Ishikawa (cell line): ENCODE measurements at regions not wholly inside any gene's neighbourhood (a gene's known extent, or its start where the extent isn't known, plus 50 kb on each side); places are given as distances from the start of the nearest gene placed in this dataset.
A peak's percentile ranks its signal among the peaks of the same experiment; 100 is the strongest.

Experiments used
- CEBPB ChIP-seq: IDR thresholded peaks from 2 replicates; pipeline ENCODE4 v1.6.1; 2012
- CREB1 ChIP-seq: IDR thresholded peaks from 2 replicates; pipeline ENCODE4 v1.6.1; 2012; ENCODE audit warnings: low read depth
- EGR1 ChIP-seq: IDR thresholded peaks from 2 replicates; pipeline ENCODE4 v1.6.1; 2012
- EP300 ChIP-seq: IDR thresholded peaks from 2 replicates; pipeline ENCODE4 v1.6.1; 2012; ENCODE audit warnings: borderline replicate concordance
- FOXM1 ChIP-seq: IDR thresholded peaks from 2 replicates; pipeline ENCODE4 v1.6.1; 2012; ENCODE audit warnings: low read depth, borderline replicate concordance
- NFIC ChIP-seq: IDR thresholded peaks from 2 replicates; pipeline ENCODE4 v1.6.1; 2012
- RAD21 ChIP-seq: IDR thresholded peaks from 2 replicates; pipeline ENCODE4 v1.6.1; 2012; ENCODE audit warnings: low read depth
- TAF1 ChIP-seq: IDR thresholded peaks from 2 replicates; pipeline ENCODE4 v1.6.1; 2012; ENCODE audit warnings: low read depth, mild to moderate bottlenecking
- TCF12 ChIP-seq: IDR thresholded peaks from 2 replicates; pipeline ENCODE4 v1.6.1; 2012; ENCODE audit warnings: low read depth
- TEAD4 ChIP-seq: IDR thresholded peaks from 2 replicates; pipeline ENCODE4 v1.6.1; 2012
- YY1 ChIP-seq: IDR thresholded peaks from 2 replicates; pipeline ENCODE4 v1.6.1; 2012; ENCODE audit warnings: low read depth
- ZBTB7A ChIP-seq: IDR thresholded peaks from 2 replicates; pipeline ENCODE4 v1.6.1; 2012; ENCODE audit warnings: low read depth
- TF ChIP-seq, protein P1 (sequence below): IDR thresholded peaks from 2 replicates; pipeline ENCODE4 v1.6.1; 2012
- TF ChIP-seq, protein P2 (sequence below): IDR thresholded peaks from 2 replicates; pipeline ENCODE4 v1.6.1; 2012
- TF ChIP-seq, protein P3 (sequence below): IDR thresholded peaks from 2 replicates; pipeline ENCODE4 v1.6.1; 2012; ENCODE audit warnings: low read depth, mild to moderate bottlenecking

DNA sequence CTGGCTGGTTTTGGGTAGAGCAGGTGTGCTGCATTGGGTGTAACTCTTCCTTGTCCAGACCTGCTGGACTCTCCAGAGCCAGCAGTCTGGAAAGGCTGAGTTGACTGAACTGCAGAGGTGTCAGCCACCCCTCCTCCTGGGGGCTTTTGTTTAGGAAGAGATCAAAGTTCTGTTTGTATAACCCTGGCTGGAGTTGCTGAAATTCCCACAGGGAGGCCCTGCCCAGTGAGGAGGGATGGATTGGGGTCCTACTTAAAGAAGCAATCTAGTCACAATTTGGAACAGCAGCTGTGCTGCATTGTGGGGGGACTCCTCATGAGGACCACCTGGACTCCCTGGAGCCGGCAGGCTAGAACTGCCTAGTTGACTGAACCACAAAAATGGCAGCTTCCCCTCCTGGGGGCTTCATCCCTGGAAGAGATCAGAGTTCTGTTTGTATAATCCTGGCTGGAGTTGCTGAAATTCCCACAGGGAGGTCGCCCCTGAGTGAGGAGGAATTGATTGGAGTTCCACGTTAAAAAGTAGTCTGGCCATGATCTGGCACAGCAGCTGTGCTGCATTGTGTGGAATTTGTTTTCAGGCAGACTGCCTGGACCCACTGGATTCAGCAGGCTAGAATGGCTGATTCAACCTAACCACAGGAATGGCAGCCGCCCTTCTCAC, 264.9 kb upstream of the ZC4H2 start:
- TF ChIP-seq CEBPB (no peak), EGR1 (no peak), RAD21 (no peak), ZBTB7A (no peak), EP300 (no peak), TCF12 (no peak), TAF1 (no peak)
- TF ChIP-seq, protein P1, sequence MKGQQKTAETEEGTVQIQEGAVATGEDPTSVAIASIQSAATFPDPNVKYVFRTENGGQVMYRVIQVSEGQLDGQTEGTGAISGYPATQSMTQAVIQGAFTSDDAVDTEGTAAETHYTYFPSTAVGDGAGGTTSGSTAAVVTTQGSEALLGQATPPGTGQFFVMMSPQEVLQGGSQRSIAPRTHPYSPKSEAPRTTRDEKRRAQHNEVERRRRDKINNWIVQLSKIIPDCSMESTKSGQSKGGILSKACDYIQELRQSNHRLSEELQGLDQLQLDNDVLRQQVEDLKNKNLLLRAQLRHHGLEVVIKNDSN = no peak
- TF ChIP-seq, protein P2, sequence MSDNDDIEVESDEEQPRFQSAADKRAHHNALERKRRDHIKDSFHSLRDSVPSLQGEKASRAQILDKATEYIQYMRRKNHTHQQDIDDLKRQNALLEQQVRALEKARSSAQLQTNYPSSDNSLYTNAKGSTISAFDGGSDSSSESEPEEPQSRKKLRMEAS = no peak

DNA sequence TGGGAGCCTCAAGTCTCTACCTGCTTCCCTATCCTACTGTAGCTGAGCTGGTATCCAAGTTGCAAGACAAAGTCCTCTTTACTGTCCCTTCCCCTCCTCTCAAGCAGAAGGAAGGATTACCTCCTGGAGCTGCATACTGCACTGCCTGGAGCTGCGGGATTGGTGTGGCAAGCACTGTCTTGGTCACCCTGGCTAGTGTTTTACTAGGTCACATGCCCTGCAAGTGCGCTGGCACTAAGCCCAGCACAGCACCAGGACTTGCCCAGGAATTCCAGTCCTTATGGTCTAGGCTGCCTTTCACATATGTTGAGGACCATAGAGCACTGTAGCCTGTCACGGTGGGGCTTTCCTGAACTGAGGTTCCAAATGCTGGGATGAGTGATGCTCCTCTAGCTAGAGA, 227.3 kb upstream of the ZC4H2 start:
- no peak for TF ChIP-seq TCF12
- TF ChIP-seq, protein P3, sequence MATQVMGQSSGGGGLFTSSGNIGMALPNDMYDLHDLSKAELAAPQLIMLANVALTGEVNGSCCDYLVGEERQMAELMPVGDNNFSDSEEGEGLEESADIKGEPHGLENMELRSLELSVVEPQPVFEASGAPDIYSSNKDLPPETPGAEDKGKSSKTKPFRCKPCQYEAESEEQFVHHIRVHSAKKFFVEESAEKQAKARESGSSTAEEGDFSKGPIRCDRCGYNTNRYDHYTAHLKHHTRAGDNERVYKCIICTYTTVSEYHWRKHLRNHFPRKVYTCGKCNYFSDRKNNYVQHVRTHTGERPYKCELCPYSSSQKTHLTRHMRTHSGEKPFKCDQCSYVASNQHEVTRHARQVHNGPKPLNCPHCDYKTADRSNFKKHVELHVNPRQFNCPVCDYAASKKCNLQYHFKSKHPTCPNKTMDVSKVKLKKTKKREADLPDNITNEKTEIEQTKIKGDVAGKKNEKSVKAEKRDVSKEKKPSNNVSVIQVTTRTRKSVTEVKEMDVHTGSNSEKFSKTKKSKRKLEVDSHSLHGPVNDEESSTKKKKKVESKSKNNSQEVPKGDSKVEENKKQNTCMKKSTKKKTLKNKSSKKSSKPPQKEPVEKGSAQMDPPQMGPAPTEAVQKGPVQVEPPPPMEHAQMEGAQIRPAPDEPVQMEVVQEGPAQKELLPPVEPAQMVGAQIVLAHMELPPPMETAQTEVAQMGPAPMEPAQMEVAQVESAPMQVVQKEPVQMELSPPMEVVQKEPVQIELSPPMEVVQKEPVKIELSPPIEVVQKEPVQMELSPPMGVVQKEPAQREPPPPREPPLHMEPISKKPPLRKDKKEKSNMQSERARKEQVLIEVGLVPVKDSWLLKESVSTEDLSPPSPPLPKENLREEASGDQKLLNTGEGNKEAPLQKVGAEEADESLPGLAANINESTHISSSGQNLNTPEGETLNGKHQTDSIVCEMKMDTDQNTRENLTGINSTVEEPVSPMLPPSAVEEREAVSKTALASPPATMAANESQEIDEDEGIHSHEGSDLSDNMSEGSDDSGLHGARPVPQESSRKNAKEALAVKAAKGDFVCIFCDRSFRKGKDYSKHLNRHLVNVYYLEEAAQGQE = no peak
- TF ChIP-seq, protein P1 = no peak
- TF ChIP-seq ZBTB7A = no peak

DNA sequence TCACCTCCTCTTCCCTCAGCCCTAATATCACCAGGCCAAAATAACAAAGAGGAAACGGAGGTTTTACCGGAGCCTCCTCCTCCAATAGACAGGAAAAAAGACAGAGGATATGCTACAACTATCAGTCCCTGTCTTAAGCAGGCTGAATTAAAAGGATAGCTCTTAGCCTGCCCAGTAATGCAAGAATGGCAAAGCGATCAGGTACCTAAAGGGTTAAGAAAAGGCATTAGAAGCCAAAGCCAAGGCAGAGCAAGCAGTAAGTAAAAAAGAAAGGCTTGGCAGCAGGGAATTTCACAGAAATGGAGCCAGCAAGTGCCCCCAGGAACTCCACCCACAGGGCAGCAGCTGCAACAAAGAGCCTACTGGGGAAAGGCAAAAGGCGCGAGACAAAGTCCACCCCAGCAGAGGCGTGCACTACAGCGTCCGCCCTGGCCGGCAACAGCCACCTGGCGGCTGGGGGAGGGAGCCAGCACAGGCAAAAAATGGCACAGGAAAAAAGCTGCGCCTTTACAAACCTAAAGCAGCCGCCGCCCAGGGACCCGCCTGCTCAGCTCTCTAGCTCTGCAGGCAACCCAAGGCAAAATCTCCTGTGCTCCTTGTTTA, 220.6 kb upstream of the ZC4H2 start:
- TF ChIP-seq ZBTB7A (no peak), TEAD4 (no peak), FOXM1 (no peak), YY1 (no peak)

DNA sequence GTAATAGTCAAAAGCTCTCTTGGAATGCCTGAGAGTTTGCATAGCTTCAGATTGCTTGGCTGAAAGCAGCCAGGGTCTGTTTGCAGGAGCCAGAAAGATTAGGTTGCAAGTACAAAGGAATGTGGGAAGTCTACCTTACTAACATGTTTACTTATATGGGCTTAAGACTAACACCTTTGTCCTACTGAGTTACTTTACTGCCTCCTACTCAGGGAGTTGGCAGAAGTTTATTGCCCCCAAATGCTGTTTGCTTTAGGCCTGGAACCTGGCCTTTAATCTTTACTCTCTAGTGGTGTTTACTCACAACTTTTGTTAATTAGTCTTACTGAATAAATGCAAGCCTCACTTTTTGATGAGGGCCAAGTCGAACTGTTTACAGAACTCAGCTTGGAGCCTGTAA, 219.4 kb upstream of the ZC4H2 start:
- TF ChIP-seq, protein P3 = no peak
- TF ChIP-seq NFIC (no peak), CREB1 (no peak), FOXM1 (no peak), TCF12 (no peak), CEBPB (no peak), TAF1 (no peak), YY1 (no peak), EGR1 (no peak), RAD21 (no peak)
- TF ChIP-seq, protein P2 = no peak
- TF ChIP-seq, protein P1 = no peak

DNA sequence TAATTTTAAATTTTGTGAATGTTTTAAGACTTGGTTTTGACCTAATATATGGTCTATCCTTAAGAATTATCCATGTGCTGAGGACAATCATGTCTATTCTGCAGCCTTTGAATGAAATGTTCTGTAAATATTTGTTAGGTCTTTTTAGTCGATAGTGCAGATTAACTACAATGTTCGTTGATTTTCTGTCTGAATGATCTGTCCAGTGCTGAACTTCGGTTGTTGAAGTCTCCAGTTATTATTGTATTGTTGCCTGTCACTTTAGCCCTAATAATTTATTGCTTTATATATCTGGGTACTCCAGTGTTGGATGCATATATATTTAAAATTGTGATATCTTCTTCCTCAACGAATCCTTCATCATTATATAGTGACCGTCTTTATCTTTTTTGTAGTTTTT, 218.3 kb upstream of the ZC4H2 start:
- no peak for TF ChIP-seq RAD21
- TF ChIP-seq, protein P2 = no peak
- no peak for TF ChIP-seq EGR1
- TF ChIP-seq ZBTB7A = no peak
- no peak for TF ChIP-seq TCF12
- TF ChIP-seq, protein P3 = peak; percentile 29; the same call in 1 of the 2 replicates
